ENCODE measurements at regions not wholly inside any gene's neighbourhood (a gene's known extent, or its start where the extent isn't known, plus 50 kb on each side); places are given as distances from the start of the nearest gene placed in this dataset.
"Not testable (repeated sequence)": the region's sequence is repeated elsewhere in the genome, so short reads cannot be mapped to it uniquely, and the experiment has no call there.

GRCh38 chr10:7108141-7108540 is 302.7 kb downstream of the SFMBT2 start:
- Histone ChIP-seq H3K9me3 (peaks cover 0 to 3% of the 10 kb centered on the region in 2 donors), H3K4me1 (no peaks in the 10 kb centered on the region), H3K4me3 (no peak overlapping the region), H3K27ac (no peak overlapping the region), H3K27me3 (no peaks in the 10 kb centered on the region), H3K36me3 (no peaks in the 10 kb centered on the region)
- intact Hi-C loops (cut with DNase I): no loop called here
- TF ChIP-seq, protein P1, sequence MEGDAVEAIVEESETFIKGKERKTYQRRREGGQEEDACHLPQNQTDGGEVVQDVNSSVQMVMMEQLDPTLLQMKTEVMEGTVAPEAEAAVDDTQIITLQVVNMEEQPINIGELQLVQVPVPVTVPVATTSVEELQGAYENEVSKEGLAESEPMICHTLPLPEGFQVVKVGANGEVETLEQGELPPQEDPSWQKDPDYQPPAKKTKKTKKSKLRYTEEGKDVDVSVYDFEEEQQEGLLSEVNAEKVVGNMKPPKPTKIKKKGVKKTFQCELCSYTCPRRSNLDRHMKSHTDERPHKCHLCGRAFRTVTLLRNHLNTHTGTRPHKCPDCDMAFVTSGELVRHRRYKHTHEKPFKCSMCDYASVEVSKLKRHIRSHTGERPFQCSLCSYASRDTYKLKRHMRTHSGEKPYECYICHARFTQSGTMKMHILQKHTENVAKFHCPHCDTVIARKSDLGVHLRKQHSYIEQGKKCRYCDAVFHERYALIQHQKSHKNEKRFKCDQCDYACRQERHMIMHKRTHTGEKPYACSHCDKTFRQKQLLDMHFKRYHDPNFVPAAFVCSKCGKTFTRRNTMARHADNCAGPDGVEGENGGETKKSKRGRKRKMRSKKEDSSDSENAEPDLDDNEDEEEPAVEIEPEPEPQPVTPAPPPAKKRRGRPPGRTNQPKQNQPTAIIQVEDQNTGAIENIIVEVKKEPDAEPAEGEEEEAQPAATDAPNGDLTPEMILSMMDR (IDR thresholded peaks at IDR 0.05): no peak
- no peak for DNase-seq (ENCODE audit: low spot score in 2 of 2)

DNA sequence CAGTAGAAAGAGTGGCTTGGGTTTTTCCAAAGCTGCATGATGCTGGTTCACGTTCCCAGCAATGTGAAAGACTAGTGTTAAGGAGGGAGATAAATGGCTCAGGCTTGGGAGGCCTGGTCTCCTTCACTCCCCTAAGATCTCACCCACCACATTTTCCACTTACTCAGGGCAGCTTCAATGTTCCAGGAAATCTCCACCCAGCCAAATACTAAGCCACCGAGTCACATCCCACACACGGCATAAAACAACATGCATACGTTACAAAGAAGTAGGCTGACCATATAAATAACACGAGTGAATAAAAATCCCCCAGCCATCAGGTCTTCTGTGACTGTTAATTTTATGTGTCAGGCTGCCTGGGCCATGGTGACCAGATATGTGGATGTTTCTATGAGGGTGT is 303.5 kb downstream of the SFMBT2 start:
- H3K27ac ChIP-seq: no peak overlapping the region
- TF ChIP-seq, protein P1 (IDR thresholded peaks at IDR 0.05): no peak
- no peaks in the 10 kb centered on the region for H3K27me3 ChIP-seq
- intact Hi-C loops (cut with DNase I): no loop called here
- no peak overlapping the region for H3K4me3 ChIP-seq
- H3K4me1 ChIP-seq: no peaks in the 10 kb centered on the region
- H3K9me3 ChIP-seq: peaks cover 0 to 3% of the 10 kb centered on the region in 2 donors
- DNase-seq (ENCODE audit: low spot score in 2 of 2): no peak
- no peaks in the 10 kb centered on the region for H3K36me3 ChIP-seq

DNA sequence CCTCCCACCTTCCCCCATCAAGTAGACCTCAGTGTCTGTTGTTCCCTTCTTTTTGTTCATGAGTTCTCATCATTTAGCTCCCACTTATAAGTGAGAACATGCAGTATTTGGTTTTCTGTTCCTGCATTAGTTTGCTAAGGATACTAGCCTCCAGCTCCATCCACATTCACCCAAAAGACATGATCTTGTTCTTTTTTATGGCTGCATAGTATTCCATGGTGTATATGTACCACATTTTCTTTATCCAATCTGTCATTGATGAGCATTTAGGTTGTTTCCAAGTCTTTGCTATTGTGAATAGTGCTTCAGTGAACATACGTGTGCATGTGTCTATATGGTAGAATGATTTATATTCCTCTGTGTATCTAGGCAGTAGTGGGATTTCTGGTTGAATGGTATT is 306.5 kb downstream of the SFMBT2 start:
- intact Hi-C loops (cut with DNase I); H3K4me1 ChIP-seq; H3K4me3 ChIP-seq; H3K27me3 ChIP-seq; DNase-seq (ENCODE audit: low spot score in 2 of 2); H3K27ac ChIP-seq; H3K9me3 ChIP-seq; H3K36me3 ChIP-seq: not testable (repeated sequence)

GRCh38 chr10:7102557-7103349 is 308.1 kb downstream of the SFMBT2 start:
- Histone ChIP-seq H3K4me1 (no peaks in the 10 kb centered on the region), H3K27me3 (no peaks in the 10 kb centered on the region), H3K27ac (no peak overlapping the region), H3K9me3 (no peaks in the 10 kb centered on the region), H3K36me3 (no peaks in the 10 kb centered on the region), H3K4me3 (no peak overlapping the region)
- TF ChIP-seq, protein P1 (IDR thresholded peaks at IDR 0.05): no peak
- no peak for DNase-seq (ENCODE audit: low spot score in 2 of 2)
- intact Hi-C loops (cut with DNase I): no loop called here

GRCh38 chr10:7102084-7102483 is 308.8 kb downstream of the SFMBT2 start:
- no peak overlapping the region for H3K27ac ChIP-seq
- no peaks in the 10 kb centered on the region for H3K36me3 ChIP-seq
- no peaks in the 10 kb centered on the region for H3K27me3 ChIP-seq
- H3K9me3 ChIP-seq: no peaks in the 10 kb centered on the region
- DNase-seq (ENCODE audit: low spot score in 2 of 2): no peak
- TF ChIP-seq, protein P1 (IDR thresholded peaks at IDR 0.05): no peak
- intact Hi-C loops (cut with DNase I): no loop called here
- H3K4me1 ChIP-seq: no peaks in the 10 kb centered on the region
- no peak overlapping the region for H3K4me3 ChIP-seq

DNA sequence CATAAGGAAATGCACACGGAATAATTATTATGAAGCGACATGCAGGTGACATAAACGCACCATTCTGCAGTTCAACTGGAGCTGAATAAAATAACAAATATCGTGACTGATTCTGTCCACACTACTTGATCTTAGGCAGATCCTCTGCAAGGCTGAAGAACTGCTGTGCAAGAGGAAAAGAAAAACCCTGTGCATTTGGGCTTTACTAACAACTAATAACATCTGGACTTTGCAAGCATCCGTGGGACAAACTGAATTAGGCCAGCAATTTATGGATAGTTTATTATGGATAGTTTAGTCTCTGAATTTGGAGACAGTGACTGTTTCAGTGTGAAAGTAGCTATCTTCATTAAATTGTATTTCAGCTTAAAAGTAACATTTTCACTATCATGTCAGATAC is 309.4 kb downstream of the SFMBT2 start:
- TF ChIP-seq, protein P1 (IDR thresholded peaks at IDR 0.05): no peak
- intact Hi-C loops (cut with DNase I): no loop called here
- H3K4me1 ChIP-seq: no peaks in the 10 kb centered on the region
- H3K36me3 ChIP-seq: no peaks in the 10 kb centered on the region
- H3K9me3 ChIP-seq: no peaks in the 10 kb centered on the region
- H3K4me3 ChIP-seq: no peak overlapping the region
- H3K27ac ChIP-seq: no peak overlapping the region
- no peak for DNase-seq (ENCODE audit: low spot score in 2 of 2)
- H3K27me3 ChIP-seq: no peaks in the 10 kb centered on the region
